ENCODE measurements at regions not wholly inside any gene's neighbourhood (a gene's known extent, or its start where the extent isn't known, plus 50 kb on each side); places are given as distances from the start of the nearest gene placed in this dataset.
A peak's percentile ranks its signal among the peaks of the same experiment; 100 is the strongest.

DNA sequence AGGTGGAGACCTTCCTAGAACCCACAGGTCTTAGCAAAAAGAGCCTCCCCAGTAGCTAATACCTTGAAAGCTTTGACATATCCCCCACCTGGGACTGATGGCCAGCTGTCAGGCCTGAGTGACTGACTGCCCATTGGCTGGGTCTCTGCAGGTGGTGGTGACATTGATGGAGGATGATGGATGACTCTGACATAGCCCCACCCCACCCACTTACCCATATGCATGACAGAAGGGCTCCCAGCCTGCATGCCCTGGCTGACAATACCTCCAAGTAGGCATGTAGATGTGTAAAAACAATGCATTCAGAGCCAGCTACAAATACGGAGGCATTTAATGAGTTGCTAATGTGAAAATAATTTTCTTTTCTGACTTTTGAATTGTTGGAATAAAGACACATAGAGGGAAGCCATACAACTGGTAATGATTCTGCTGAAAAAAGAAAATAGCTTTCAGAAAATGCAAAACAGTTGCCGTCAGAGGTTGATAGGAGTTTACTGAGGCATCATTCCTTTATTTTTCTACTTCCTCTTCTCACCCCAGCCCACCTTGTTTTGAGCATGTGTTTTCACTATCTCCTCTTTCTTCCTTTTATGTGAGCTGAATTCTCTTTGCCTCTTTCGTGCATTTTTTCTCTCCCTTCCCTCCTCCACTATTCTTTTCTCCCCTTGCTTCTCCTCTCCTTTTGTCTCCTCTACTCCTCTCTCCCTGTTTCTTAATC, 70.6 kb downstream of the OLIG3 start:
- TF ChIP-seq, protein P1, sequence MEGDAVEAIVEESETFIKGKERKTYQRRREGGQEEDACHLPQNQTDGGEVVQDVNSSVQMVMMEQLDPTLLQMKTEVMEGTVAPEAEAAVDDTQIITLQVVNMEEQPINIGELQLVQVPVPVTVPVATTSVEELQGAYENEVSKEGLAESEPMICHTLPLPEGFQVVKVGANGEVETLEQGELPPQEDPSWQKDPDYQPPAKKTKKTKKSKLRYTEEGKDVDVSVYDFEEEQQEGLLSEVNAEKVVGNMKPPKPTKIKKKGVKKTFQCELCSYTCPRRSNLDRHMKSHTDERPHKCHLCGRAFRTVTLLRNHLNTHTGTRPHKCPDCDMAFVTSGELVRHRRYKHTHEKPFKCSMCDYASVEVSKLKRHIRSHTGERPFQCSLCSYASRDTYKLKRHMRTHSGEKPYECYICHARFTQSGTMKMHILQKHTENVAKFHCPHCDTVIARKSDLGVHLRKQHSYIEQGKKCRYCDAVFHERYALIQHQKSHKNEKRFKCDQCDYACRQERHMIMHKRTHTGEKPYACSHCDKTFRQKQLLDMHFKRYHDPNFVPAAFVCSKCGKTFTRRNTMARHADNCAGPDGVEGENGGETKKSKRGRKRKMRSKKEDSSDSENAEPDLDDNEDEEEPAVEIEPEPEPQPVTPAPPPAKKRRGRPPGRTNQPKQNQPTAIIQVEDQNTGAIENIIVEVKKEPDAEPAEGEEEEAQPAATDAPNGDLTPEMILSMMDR (IDR thresholded peaks at IDR 0.05; ENCODE audit: extremely low read depth, insufficient read depth, missing control alignments), result no peak
- no peak for DNase-seq (ENCODE audit: low spot score)
- in situ Hi-C loops (cut with MboI; ENCODE audit: low pct_unique_long_range_greater_than_20kb, low sequenced_read_pairs, unreplicated experiment), result no loop called here

DNA sequence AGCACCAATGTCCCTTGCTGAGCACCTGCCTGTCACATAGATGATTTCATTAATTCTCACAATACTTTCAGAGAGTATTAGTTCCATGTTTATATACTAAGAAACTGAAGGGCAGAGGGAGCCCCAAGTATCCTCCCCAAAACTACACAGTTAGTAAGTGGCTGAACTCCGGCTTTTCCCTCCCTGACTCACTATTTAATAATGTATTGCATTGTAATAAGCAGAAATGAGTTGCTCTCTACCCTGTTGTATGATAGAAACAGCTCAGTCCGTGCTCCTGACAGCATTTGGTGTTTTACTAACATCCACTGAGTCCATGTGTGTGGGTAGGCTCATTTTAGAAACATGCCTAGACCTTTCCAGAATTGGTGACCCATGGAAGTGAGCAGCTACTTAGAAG, 76.8 kb downstream of the OLIG3 start:
- in situ Hi-C loops (cut with MboI; ENCODE audit: low pct_unique_long_range_greater_than_20kb, low sequenced_read_pairs, unreplicated experiment), result no loop called here
- TF ChIP-seq, protein P1 (IDR thresholded peaks at IDR 0.05; ENCODE audit: extremely low read depth, insufficient read depth, missing control alignments), result no peak
- DNase-seq (ENCODE audit: low spot score), result no peak

- in situ Hi-C loops (cut with MboI; ENCODE audit: low pct_unique_long_range_greater_than_20kb, low sequenced_read_pairs, unreplicated experiment), result no loop called here
- TF ChIP-seq, protein P1 (IDR thresholded peaks at IDR 0.05; ENCODE audit: extremely low read depth, insufficient read depth, missing control alignments), result no peak
- no peak for DNase-seq (ENCODE audit: low spot score)
Observed at GRCh38 chr6:137416376-137417109, 77.7 kb downstream of the OLIG3 start.

DNA sequence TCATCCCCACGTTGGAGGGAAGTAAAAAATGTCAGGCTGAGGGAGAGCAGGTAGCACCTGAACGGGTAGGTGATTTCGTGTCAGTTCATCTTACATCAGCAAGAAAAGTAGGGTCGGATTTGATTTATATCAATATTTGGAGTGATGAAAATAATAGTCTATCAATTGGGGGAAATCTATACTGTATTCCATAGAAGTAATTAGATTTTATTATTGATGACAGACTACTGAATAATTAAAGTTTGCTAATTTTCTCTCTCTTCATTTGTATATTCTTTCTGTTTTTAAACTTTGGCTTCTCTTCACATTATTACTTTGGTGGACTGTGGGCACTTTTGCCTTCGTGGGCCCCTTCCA, 78.4 kb downstream of the OLIG3 start:
- DNase-seq (ENCODE audit: low spot score), result no peak
- in situ Hi-C loops (cut with MboI; ENCODE audit: low pct_unique_long_range_greater_than_20kb, low sequenced_read_pairs, unreplicated experiment), result no loop called here
- TF ChIP-seq, protein P1 (IDR thresholded peaks at IDR 0.05; ENCODE audit: extremely low read depth, insufficient read depth, missing control alignments), result no peak

GRCh38 chr6:137415127-137415833, 78.9 kb downstream of the OLIG3 start:
- TF ChIP-seq, protein P1 (IDR thresholded peaks at IDR 0.05; ENCODE audit: extremely low read depth, insufficient read depth, missing control alignments), result peak; percentile 78
- in situ Hi-C loops (cut with MboI; ENCODE audit: low pct_unique_long_range_greater_than_20kb, low sequenced_read_pairs, unreplicated experiment), result no loop called here
- DNase-seq (ENCODE audit: low spot score), result peak; percentile 43

DNA sequence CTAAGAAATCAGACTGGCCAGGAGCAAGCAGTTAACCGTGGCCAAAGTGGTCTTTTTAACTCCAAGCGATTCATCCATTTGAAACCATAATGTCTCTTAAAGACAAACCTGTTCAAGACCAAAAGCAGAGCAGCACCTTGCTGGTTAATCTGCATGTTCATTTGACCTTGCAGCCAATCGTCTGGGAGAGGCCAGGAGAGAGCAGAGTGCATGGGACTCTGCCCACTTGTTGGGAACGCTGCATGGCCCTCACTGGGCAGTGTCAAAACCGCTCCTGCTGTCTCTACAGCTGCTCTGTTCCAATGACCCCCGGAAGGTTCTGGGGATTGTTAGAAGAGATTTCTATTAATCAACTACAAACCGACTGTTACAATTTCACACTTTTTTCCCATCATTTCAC, 79.6 kb downstream of the OLIG3 start:
- TF ChIP-seq, protein P1 (IDR thresholded peaks at IDR 0.05; ENCODE audit: extremely low read depth, insufficient read depth, missing control alignments), result no peak
- in situ Hi-C loops (cut with MboI; ENCODE audit: low pct_unique_long_range_greater_than_20kb, low sequenced_read_pairs, unreplicated experiment), result no loop called here
- DNase-seq (ENCODE audit: low spot score), result no peak
